ENCODE measurements at regions not wholly inside any gene's neighbourhood (a gene's known extent, or its start where the extent isn't known, plus 50 kb on each side); places are given as distances from the start of the nearest gene placed in this dataset.

DNA sequence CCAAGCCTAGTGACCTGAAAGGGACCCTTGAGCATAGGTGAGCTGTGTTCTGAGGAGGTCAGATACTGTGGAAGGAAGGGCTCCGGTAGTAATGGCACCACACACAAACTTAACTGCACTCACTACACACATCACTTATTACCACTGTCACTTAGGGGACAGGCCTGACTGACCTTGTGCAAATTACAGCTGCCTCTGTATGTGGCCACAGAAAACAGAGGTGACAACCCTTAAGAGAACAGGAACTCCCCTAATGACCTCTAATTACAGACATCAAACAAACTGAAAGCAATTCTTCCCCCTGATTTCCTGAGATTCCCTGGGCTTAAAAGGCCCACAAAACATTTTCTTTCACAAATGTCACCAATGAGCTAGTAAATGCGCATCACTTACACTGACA is 360.6 kb downstream of the RND3 start:
- dilution Hi-C loops (cut with MboI; ENCODE audit: extremely low pct_ligation_motif_present, low sequenced_read_pairs): no loop called here
- no peak for DNase-seq (ENCODE audit: low read depth, low spot score)
- Histone ChIP-seq H3K9me1 (ENCODE audit: control insufficient read depth, extremely low read depth, insufficient read depth, low read length) (no peaks in the 10 kb centered on the region), H3K27me3 (ENCODE audit: control insufficient read depth, extremely low read depth, insufficient read depth, low read length) (no peaks in the 10 kb centered on the region), H3K27ac (ENCODE audit: control insufficient read depth, insufficient read depth, low read length) (peak overlapping the region; percentile 77), H3K4me3 (ENCODE audit: control insufficient read depth in 2 of 3, extremely low read depth in 1 of 3, insufficient read depth in 2 of 3, low read depth in 1 of 3, low read length in 3 of 3) (no peak overlapping the region), H3K4me2 (ENCODE audit: control insufficient read depth, extremely low read depth, insufficient read depth, low read depth, low read length) (peak overlapping the region; percentile 49), H2AFZ (ENCODE audit: control insufficient read depth, low read length) (peak overlapping the region; percentile 42), H4K20me1 (ENCODE audit: control insufficient read depth, extremely low read depth, insufficient read depth, low read length) (no peaks in the 10 kb centered on the region), H3K9me3 (ENCODE audit: control insufficient read depth, low read depth, low read length) (no peaks in the 10 kb centered on the region), H3K4me1 (ENCODE audit: control insufficient read depth, extremely low read depth, insufficient read depth, low read length) (peaks cover 33% of the 10 kb centered on the region), H3K79me2 (ENCODE audit: control insufficient read depth, insufficient read depth, low read length) (no peaks in the 10 kb centered on the region), H3K36me3 (ENCODE audit: control insufficient read depth in 2 of 2, extremely low read depth in 1 of 2, insufficient read depth in 2 of 2, low read length in 2 of 2) (no peaks in the 10 kb centered on the region), H3K9ac (ENCODE audit: control insufficient read depth, extremely low read depth, insufficient read depth, low read length) (peak overlapping the region; percentile 51)
- FAIRE-seq: peak; percentile 58
- no peak for TF ChIP-seq EZH2 (IDR thresholded peaks at IDR 0.05; ENCODE audit: low read length)
- TF ChIP-seq, protein P1, sequence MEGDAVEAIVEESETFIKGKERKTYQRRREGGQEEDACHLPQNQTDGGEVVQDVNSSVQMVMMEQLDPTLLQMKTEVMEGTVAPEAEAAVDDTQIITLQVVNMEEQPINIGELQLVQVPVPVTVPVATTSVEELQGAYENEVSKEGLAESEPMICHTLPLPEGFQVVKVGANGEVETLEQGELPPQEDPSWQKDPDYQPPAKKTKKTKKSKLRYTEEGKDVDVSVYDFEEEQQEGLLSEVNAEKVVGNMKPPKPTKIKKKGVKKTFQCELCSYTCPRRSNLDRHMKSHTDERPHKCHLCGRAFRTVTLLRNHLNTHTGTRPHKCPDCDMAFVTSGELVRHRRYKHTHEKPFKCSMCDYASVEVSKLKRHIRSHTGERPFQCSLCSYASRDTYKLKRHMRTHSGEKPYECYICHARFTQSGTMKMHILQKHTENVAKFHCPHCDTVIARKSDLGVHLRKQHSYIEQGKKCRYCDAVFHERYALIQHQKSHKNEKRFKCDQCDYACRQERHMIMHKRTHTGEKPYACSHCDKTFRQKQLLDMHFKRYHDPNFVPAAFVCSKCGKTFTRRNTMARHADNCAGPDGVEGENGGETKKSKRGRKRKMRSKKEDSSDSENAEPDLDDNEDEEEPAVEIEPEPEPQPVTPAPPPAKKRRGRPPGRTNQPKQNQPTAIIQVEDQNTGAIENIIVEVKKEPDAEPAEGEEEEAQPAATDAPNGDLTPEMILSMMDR (optimal IDR thresholded peaks at IDR 0.05 in 1 of 3, IDR thresholded peaks at IDR 0.05 in 1 of 3, conservative IDR thresholded peaks at IDR 0.05 in 1 of 3; ENCODE audit: extremely low read depth in 1 of 3, insufficient read depth in 2 of 3, low read length in 3 of 3): no peak

DNA sequence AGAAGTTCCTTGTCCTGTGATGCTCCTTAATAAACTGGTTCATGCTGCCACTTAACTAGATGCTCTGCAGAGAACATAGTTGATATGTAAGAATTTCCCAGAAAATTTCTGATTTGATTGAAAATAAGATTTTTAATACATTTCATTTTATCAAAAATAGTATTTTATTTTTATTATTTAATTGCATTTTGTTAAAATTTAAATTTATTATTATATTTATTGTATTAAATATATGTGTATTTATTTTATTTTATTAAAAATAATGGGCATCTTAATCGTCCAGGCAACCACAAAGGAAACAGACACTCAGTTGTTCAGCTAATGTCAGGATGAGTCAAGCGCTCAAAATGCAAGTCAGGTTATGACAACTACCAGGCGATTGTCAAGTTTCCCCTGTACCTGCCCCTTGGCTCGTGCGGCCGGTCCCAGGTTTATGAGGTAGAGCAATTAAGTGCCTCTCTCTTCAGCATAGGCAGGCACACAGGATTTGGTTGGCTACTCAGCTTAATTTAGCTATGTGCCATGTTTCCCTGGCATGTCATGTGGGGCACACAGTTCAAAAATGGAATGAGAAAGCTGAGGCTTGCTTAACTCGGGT is 361.2 kb downstream of the RND3 start:
- Histone ChIP-seq H2AFZ (ENCODE audit: control insufficient read depth, low read length) (no peak overlapping the region), H4K20me1 (ENCODE audit: control insufficient read depth, extremely low read depth, insufficient read depth, low read length) (no peaks in the 10 kb centered on the region), H3K4me1 (ENCODE audit: control insufficient read depth, extremely low read depth, insufficient read depth, low read length) (peaks cover 33% of the 10 kb centered on the region), H3K79me2 (ENCODE audit: control insufficient read depth, insufficient read depth, low read length) (no peaks in the 10 kb centered on the region), H3K9me3 (ENCODE audit: control insufficient read depth, low read depth, low read length) (no peaks in the 10 kb centered on the region), H3K4me3 (ENCODE audit: control insufficient read depth in 2 of 3, extremely low read depth in 1 of 3, insufficient read depth in 2 of 3, low read depth in 1 of 3, low read length in 3 of 3) (no peak overlapping the region), H3K4me2 (ENCODE audit: control insufficient read depth, extremely low read depth, insufficient read depth, low read depth, low read length) (peak overlapping the region; percentile 49), H3K27ac (ENCODE audit: control insufficient read depth, insufficient read depth, low read length) (peak overlapping the region; percentile 81), H3K9me1 (ENCODE audit: control insufficient read depth, extremely low read depth, insufficient read depth, low read length) (no peaks in the 10 kb centered on the region), H3K9ac (ENCODE audit: control insufficient read depth, extremely low read depth, insufficient read depth, low read length) (peak overlapping the region; percentile 51), H3K36me3 (ENCODE audit: control insufficient read depth in 2 of 2, extremely low read depth in 1 of 2, insufficient read depth in 2 of 2, low read length in 2 of 2) (no peaks in the 10 kb centered on the region), H3K27me3 (ENCODE audit: control insufficient read depth, extremely low read depth, insufficient read depth, low read length) (no peaks in the 10 kb centered on the region)
- dilution Hi-C loops (cut with MboI; ENCODE audit: extremely low pct_ligation_motif_present, low sequenced_read_pairs): no loop called here
- FAIRE-seq: peak; percentile 95
- TF ChIP-seq EZH2 (IDR thresholded peaks at IDR 0.05; ENCODE audit: low read length): no peak
- TF ChIP-seq, protein P1 (optimal IDR thresholded peaks at IDR 0.05 in 1 of 3, IDR thresholded peaks at IDR 0.05 in 1 of 3, conservative IDR thresholded peaks at IDR 0.05 in 1 of 3; ENCODE audit: extremely low read depth in 1 of 3, insufficient read depth in 2 of 3, low read length in 3 of 3): no peak
- no peak for DNase-seq (ENCODE audit: low read depth, low spot score)

All from keratinocyte (primary cell).